ENCODE measurements at regions not wholly inside any gene's neighbourhood (a gene's known extent, or its start where the extent isn't known, plus 50 kb on each side); places are given as distances from the start of the nearest gene placed in this dataset.
A peak's percentile ranks its signal among the peaks of the same experiment; 100 is the strongest.
"Not testable (repeated sequence)": the region's sequence is repeated elsewhere in the genome, so short reads cannot be mapped to it uniquely, and the experiment has no call there.

- no peak for DNase-seq
- Histone ChIP-seq H3K27ac (ENCODE audit: low read length) (no peak overlapping the region), H3K79me2 (ENCODE audit: low read length) (no peaks in the 10 kb centered on the region)
These were observed 250.7 kb downstream of the RMST start for GRCh38 chr12:97713270-97713669.

GRCh38 chr12:97714107-97714563 lies 251.5 kb downstream of the RMST start:
- H3F3A ChIP-seq (ENCODE audit: insufficient read depth, low read length): no peaks in the 10 kb centered on the region
- no peaks in the 10 kb centered on the region for H3K9me3 ChIP-seq (replicated peaks; ENCODE audit: insufficient read depth, low read length)
- no peak overlapping the region for H3K27ac ChIP-seq (ENCODE audit: low read length)
- no peaks in the 10 kb centered on the region for H3K4me1 ChIP-seq (ENCODE audit: low read length)
- H3K27me3 ChIP-seq (replicated peaks; ENCODE audit: insufficient read depth, low read length): no peaks in the 10 kb centered on the region
- H3K4me3 ChIP-seq (ENCODE audit: low read length): no peak overlapping the region
- no peak for DNase-seq
- no peaks in the 10 kb centered on the region for H4K20me1 ChIP-seq (ENCODE audit: insufficient read depth, low read length)
- TF ChIP-seq EZH2phosphoT487 (IDR thresholded peaks at IDR 0.05; ENCODE audit: low read length): no peak
- no peak for TF ChIP-seq CTCF (IDR thresholded peaks at IDR 0.05; ENCODE audit: low read length)
- TF ChIP-seq EZH2 (optimal IDR thresholded peaks at IDR 0.05; ENCODE audit: low read depth, low read length): no peak
- no peak overlapping the region for H2AFZ ChIP-seq (ENCODE audit: low read length)
- no peak overlapping the region for H3K4me2 ChIP-seq (ENCODE audit: low read depth, low read length)
- H3K79me2 ChIP-seq (ENCODE audit: low read length): no peaks in the 10 kb centered on the region
- no peak overlapping the region for H3K9ac ChIP-seq (ENCODE audit: low read length)
- H3K9me2 ChIP-seq (replicated peaks; ENCODE audit: insufficient read depth, low read length): no peaks in the 10 kb centered on the region
- no peaks in the 10 kb centered on the region for H3K36me3 ChIP-seq (replicated peaks; ENCODE audit: insufficient read depth, low read length)

More at GRCh38 chr12:97713270-97713669, 250.7 kb downstream of the RMST start:
- H3K4me2 ChIP-seq (ENCODE audit: low read depth, low read length): no peak overlapping the region
- no peak overlapping the region for H3K9ac ChIP-seq (ENCODE audit: low read length)
- no peaks in the 10 kb centered on the region for H3K9me3 ChIP-seq (replicated peaks; ENCODE audit: insufficient read depth, low read length)
- TF ChIP-seq EZH2phosphoT487 (IDR thresholded peaks at IDR 0.05; ENCODE audit: low read length) (no peak), EZH2 (optimal IDR thresholded peaks at IDR 0.05; ENCODE audit: low read depth, low read length) (no peak)
- H4K20me1 ChIP-seq (ENCODE audit: insufficient read depth, low read length): no peaks in the 10 kb centered on the region
- H3K4me1 ChIP-seq (ENCODE audit: low read length): no peaks in the 10 kb centered on the region
- no peaks in the 10 kb centered on the region for H3K36me3 ChIP-seq (replicated peaks; ENCODE audit: insufficient read depth, low read length)
- H3F3A ChIP-seq (ENCODE audit: insufficient read depth, low read length): no peaks in the 10 kb centered on the region
- H2AFZ ChIP-seq (ENCODE audit: low read length): no peak overlapping the region
- no peaks in the 10 kb centered on the region for H3K27me3 ChIP-seq (replicated peaks; ENCODE audit: insufficient read depth, low read length)
- no peaks in the 10 kb centered on the region for H3K9me2 ChIP-seq (replicated peaks; ENCODE audit: insufficient read depth, low read length)
- no peak overlapping the region for H3K4me3 ChIP-seq (ENCODE audit: low read length)

GRCh38 chr12:97716356-97716755 lies 253.8 kb downstream of the RMST start:
- H3K36me3 ChIP-seq (replicated peaks; ENCODE audit: insufficient read depth, low read length): no peaks in the 10 kb centered on the region
- no peaks in the 10 kb centered on the region for H3F3A ChIP-seq (ENCODE audit: insufficient read depth, low read length)
- no peaks in the 10 kb centered on the region for H4K20me1 ChIP-seq (ENCODE audit: insufficient read depth, low read length)
- no peak overlapping the region for H2AFZ ChIP-seq (ENCODE audit: low read length)
- H3K9ac ChIP-seq (ENCODE audit: low read length): no peak overlapping the region
- H3K27ac ChIP-seq (ENCODE audit: low read length): no peak overlapping the region
- no peaks in the 10 kb centered on the region for H3K4me1 ChIP-seq (ENCODE audit: low read length)
- H3K27me3 ChIP-seq (replicated peaks; ENCODE audit: insufficient read depth, low read length): no peaks in the 10 kb centered on the region
- H3K4me2 ChIP-seq (ENCODE audit: low read depth, low read length): no peak overlapping the region
- no peaks in the 10 kb centered on the region for H3K79me2 ChIP-seq (ENCODE audit: low read length)
- no peaks in the 10 kb centered on the region for H3K9me3 ChIP-seq (replicated peaks; ENCODE audit: insufficient read depth, low read length)
- no peak overlapping the region for H3K4me3 ChIP-seq (ENCODE audit: low read length)
- H3K9me2 ChIP-seq (replicated peaks; ENCODE audit: insufficient read depth, low read length): no peaks in the 10 kb centered on the region
- TF ChIP-seq EZH2 (optimal IDR thresholded peaks at IDR 0.05; ENCODE audit: low read depth, low read length) (no peak), CTCF (IDR thresholded peaks at IDR 0.05; ENCODE audit: low read length) (peak; percentile 38)
- DNase-seq: peak; percentile 16

GRCh38 chr12:97723801-97724200 lies 261.2 kb downstream of the RMST start:
- not testable (repeated sequence) for H3K4me2 ChIP-seq (ENCODE audit: low read depth, low read length); H3K27me3 ChIP-seq (replicated peaks; ENCODE audit: insufficient read depth, low read length); H3K36me3 ChIP-seq (replicated peaks; ENCODE audit: insufficient read depth, low read length); H3K9ac ChIP-seq (ENCODE audit: low read length); H3K4me3 ChIP-seq (ENCODE audit: low read length); H3F3A ChIP-seq (ENCODE audit: insufficient read depth, low read length); H3K79me2 ChIP-seq (ENCODE audit: low read length); H3K4me1 ChIP-seq (ENCODE audit: low read length); H3K9me2 ChIP-seq (replicated peaks; ENCODE audit: insufficient read depth, low read length); DNase-seq; H3K27ac ChIP-seq (ENCODE audit: low read length); H2AFZ ChIP-seq (ENCODE audit: low read length); H3K9me3 ChIP-seq (replicated peaks; ENCODE audit: insufficient read depth, low read length); H4K20me1 ChIP-seq (ENCODE audit: insufficient read depth, low read length)
